HEK293T (cell line): ENCODE measurements at regions not wholly inside any gene's neighbourhood (a gene's known extent, or its start where the extent isn't known, plus 50 kb on each side); places are given as distances from the start of the nearest gene placed in this dataset.

Source experiments
- CTCF ChIA-PET: fragments of 350-600 bp; formaldehyde crosslinking; extraction: SDS; loops from one replicate; lab custom pipeline; 2021; ENCODE audit warnings: antibody characterized with exemption, inconsistent platforms; lab: Yijun Ruan, JAX
- POLR2A ChIA-PET: fragments of 350-600 bp; formaldehyde crosslinking; extraction: SDS; loops from one replicate; lab custom pipeline; 2020; ENCODE audit warnings: antibody characterized with exemption, inconsistent platforms; lab: Yijun Ruan, JAX
- DNase-seq: peaks from one replicate; pipeline ENCODE4 v3.0.0; 2012; ENCODE audit warnings: mixed read lengths; ENCODE audit errors: extremely low spot score
- ARNT ChIP-seq: fragments of 450-650 bp; IDR thresholded peaks from 2 replicates; pipeline ENCODE4 v1.6.1; 2017; ENCODE audit warnings: mild to moderate bottlenecking
- BHLHE40 ChIP-seq: fragments of 450-650 bp; IDR thresholded peaks from 2 replicates; pipeline ENCODE4 v1.6.1; 2016; ENCODE audit warnings: mild to moderate bottlenecking, moderate library complexity, borderline replicate concordance
- CTBP1 ChIP-seq: fragments of 450-650 bp; IDR thresholded peaks from 2 replicates; pipeline ENCODE4 v1.6.1; 2016; ENCODE audit warnings: borderline replicate concordance
- ELF4 ChIP-seq: fragments of 450-650 bp; IDR thresholded peaks from 2 replicates; pipeline ENCODE4 v1.6.1; 2017; ENCODE audit warnings: antibody characterized with exemption
- FOXA1 ChIP-seq: fragments of 450-650 bp; IDR thresholded peaks from 2 replicates; pipeline ENCODE4 v1.6.1; 2016; ENCODE audit warnings: mild to moderate bottlenecking
- FOXK2 ChIP-seq: fragments of 450-650 bp; IDR thresholded peaks from 2 replicates; pipeline ENCODE4 v1.6.1; 2016; ENCODE audit warnings: mild to moderate bottlenecking
- FOXM1 ChIP-seq: fragments of 450-650 bp; IDR thresholded peaks from 2 replicates; pipeline ENCODE4 v1.6.1; 2017; ENCODE audit warnings: mild to moderate bottlenecking, borderline replicate concordance
- HDGF ChIP-seq: fragments of 450-650 bp; IDR thresholded peaks from 2 replicates; pipeline ENCODE4 v1.6.1; 2017; ENCODE audit warnings: antibody characterized with exemption, borderline replicate concordance
- L3MBTL2 ChIP-seq: fragments of 450-650 bp; conservative IDR thresholded peaks from 2 replicates; pipeline ENCODE4 v1.6.1; 2016; ENCODE audit warnings: mild to moderate bottlenecking
- LEF1 ChIP-seq: fragments of 450-650 bp; IDR thresholded peaks from 2 replicates; pipeline ENCODE4 v1.6.1; 2017; ENCODE audit warnings: mild to moderate bottlenecking, borderline replicate concordance
- NFRKB ChIP-seq: fragments of 450-650 bp; IDR thresholded peaks from 2 replicates; pipeline ENCODE4 v1.6.1; 2016; ENCODE audit warnings: mild to moderate bottlenecking, moderate library complexity
- PKNOX1 ChIP-seq: fragments of 450-650 bp; IDR thresholded peaks from 2 replicates; pipeline ENCODE4 v1.6.1; 2016
- SP1 ChIP-seq: fragments of 450-650 bp; IDR thresholded peaks from 2 replicates; pipeline ENCODE4 v1.6.1; 2017
- SUZ12 ChIP-seq: fragments of 450-650 bp; IDR thresholded peaks from 2 replicates; pipeline ENCODE4 v1.6.1; 2016; ENCODE audit warnings: mild to moderate bottlenecking
- TARDBP ChIP-seq: fragments of 450-650 bp; IDR thresholded peaks from 2 replicates; pipeline ENCODE4 v1.6.1; 2016
- ZNF384 ChIP-seq: fragments of 450-650 bp; IDR thresholded peaks from 2 replicates; pipeline ENCODE4 v1.6.1; 2016

GRCh38 chr14:98695809-98696208 lies 576.2 kb downstream of the BCL11B start:
- POLR2A ChIA-PET: no interaction called here
- TF ChIP-seq BHLHE40 (no peak), CTBP1 (no peak), FOXM1 (no peak), FOXA1 (no peak), L3MBTL2 (no peak), HDGF (no peak), ELF4 (no peak), NFRKB (no peak), SUZ12 (no peak), LEF1 (no peak), SP1 (no peak), PKNOX1 (no peak), FOXK2 (no peak), TARDBP (no peak), ARNT (no peak)
- CTCF ChIA-PET: no interaction called here
- no peak for DNase-seq

- CTCF ChIA-PET: no interaction called here
- no peak for DNase-seq
- POLR2A ChIA-PET: no interaction called here
- TF ChIP-seq ELF4 (no peak), LEF1 (no peak), BHLHE40 (no peak), FOXK2 (no peak), PKNOX1 (no peak), ZNF384 (no peak)
Observed at GRCh38 chr14:98698341-98698740, 573.7 kb downstream of the BCL11B start.

- TF ChIP-seq ARNT: no peak
- TF ChIP-seq CTBP1: no peak
- TF ChIP-seq SUZ12: no peak
- TF ChIP-seq TARDBP: no peak
- no peak for TF ChIP-seq FOXA1
- no peak for TF ChIP-seq ZNF384
- no peak for TF ChIP-seq LEF1
- TF ChIP-seq BHLHE40: no peak
- no peak for TF ChIP-seq PKNOX1
- no peak for TF ChIP-seq ELF4
- no peak for TF ChIP-seq FOXM1
- no peak for TF ChIP-seq L3MBTL2
- no peak for TF ChIP-seq NFRKB
- no peak for TF ChIP-seq HDGF
- TF ChIP-seq FOXK2: no peak
- no peak for TF ChIP-seq SP1
- ChIA-PET POLR2A (no interaction called here), CTCF (no interaction called here)
- no peak for DNase-seq
Observed at GRCh38 chr14:98700748-98701147, 571.2 kb downstream of the BCL11B start.

- no peak for DNase-seq
- POLR2A ChIA-PET: no interaction called here
- CTCF ChIA-PET: no interaction called here
- TF ChIP-seq ARNT (no peak), TARDBP (no peak), SP1 (no peak), PKNOX1 (no peak), FOXA1 (no peak), SUZ12 (no peak), LEF1 (no peak), BHLHE40 (no peak), NFRKB (no peak), ZNF384 (no peak), CTBP1 (no peak), HDGF (no peak), FOXM1 (no peak), ELF4 (no peak), FOXK2 (no peak), L3MBTL2 (no peak)
Observed at GRCh38 chr14:98701377-98701776, 570.6 kb downstream of the BCL11B start.

- DNase-seq: no peak
- POLR2A ChIA-PET: no interaction called here
- CTCF ChIA-PET: no interaction called here
- TF ChIP-seq FOXK2: no peak
- no peak for TF ChIP-seq FOXM1
- no peak for TF ChIP-seq CTBP1
- no peak for TF ChIP-seq SUZ12
- no peak for TF ChIP-seq TARDBP
- no peak for TF ChIP-seq ARNT
- no peak for TF ChIP-seq ELF4
- no peak for TF ChIP-seq ZNF384
- TF ChIP-seq HDGF: no peak
- TF ChIP-seq BHLHE40: no peak
- no peak for TF ChIP-seq SP1
- no peak for TF ChIP-seq PKNOX1
- TF ChIP-seq LEF1: no peak
- TF ChIP-seq L3MBTL2: no peak
- TF ChIP-seq NFRKB: no peak
- TF ChIP-seq FOXA1: no peak
Observed at GRCh38 chr14:98704441-98704840, 567.6 kb downstream of the BCL11B start.
